ENCODE measurements at regions not wholly inside any gene's neighbourhood (a gene's known extent, or its start where the extent isn't known, plus 50 kb on each side); places are given as distances from the start of the nearest gene placed in this dataset.

DNA sequence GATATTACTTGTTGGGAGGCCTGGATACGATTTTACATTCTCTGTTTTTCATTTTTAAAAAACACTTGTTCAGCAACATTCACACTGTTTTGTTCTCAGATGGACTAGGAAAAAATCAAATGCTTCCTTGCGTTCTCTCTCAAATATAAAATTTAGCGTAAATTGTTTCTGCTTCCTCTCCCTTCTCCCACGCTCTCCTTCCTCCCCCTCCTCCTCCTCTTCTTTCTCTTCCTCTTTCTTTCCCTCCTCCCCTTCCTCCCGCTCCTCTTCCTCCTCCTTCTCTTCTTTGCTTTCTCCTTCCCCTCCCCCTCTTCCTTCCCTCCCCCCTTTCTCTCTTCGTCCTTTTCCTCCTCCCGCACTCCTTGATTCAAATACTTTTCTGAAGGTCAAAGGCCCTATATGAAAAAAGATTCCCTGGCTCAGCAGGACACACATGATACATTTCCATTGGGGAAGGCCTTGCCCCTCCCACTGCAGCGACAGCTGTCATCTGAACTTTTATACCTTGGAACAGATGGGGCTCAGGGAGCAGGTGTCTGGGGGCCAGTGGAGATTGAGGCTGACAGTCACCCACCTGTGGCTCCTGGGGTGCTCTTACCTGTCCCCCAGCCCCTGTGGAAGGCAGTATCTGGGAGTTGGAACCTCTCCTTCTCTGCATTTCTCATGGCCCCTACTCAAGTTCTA lies 99.4 kb upstream of the SDK2 start:
- Histone ChIP-seq H3K18ac (ENCODE audit: extremely low read depth, low read length) (no peak overlapping the region), H2AFZ (ENCODE audit: low read length) (no peak overlapping the region), H4K20me1 (replicated peaks in 1 of 2; ENCODE audit: control insufficient read depth in 1 of 2, insufficient read depth in 2 of 2, low read length in 2 of 2) (no peaks in the 10 kb centered on the region), H2BK12ac (ENCODE audit: low read depth, low read length) (no peak overlapping the region), H3K27ac (ENCODE audit: low read depth, low read length) (no peak overlapping the region), H3K4me1 (replicated peaks in 1 of 4; ENCODE audit: control insufficient read depth in 3 of 4, insufficient read depth in 4 of 4, low read length in 3 of 4) (peaks cover 0 to 3% (median 0%) of the 10 kb centered on the region in 4 experiments; a peak in 1 of 7 replicates), H3K27me3 (replicated peaks in 1 of 4; ENCODE audit: control insufficient read depth in 3 of 4, extremely low read depth in 1 of 4, insufficient read depth in 3 of 4, low read length in 3 of 4) (no peaks in the 10 kb centered on the region), H3K79me2 (ENCODE audit: control insufficient read depth in 1 of 2, insufficient read depth in 2 of 2, low read length in 2 of 2) (no peaks in the 10 kb centered on the region), H3K56ac (replicated peaks; ENCODE audit: insufficient read length, low read depth, low read length) (no peak overlapping the region), H2AK5ac (ENCODE audit: low read depth, low read length) (no peak overlapping the region), H3K23me2 (ENCODE audit: low read depth, low read length) (no peaks in the 10 kb centered on the region), H3K79me1 (ENCODE audit: low read depth, low read length) (no peaks in the 10 kb centered on the region), H2BK120ac (replicated peaks; ENCODE audit: low read depth, low read length) (no peak overlapping the region), H2BK5ac (ENCODE audit: low read depth, low read length) (no peak overlapping the region), H4K8ac (ENCODE audit: extremely low read depth, insufficient read depth, low read length) (no peak overlapping the region; the same call in 1 of the 2 replicates), H3K14ac (ENCODE audit: insufficient read length) (no peak overlapping the region), H3K9me3 (ENCODE audit: insufficient read depth in 2 of 2, low read depth in 1 of 2, low read length in 1 of 2) (no peaks in the 10 kb centered on the region; a peak in 1 of 4 replicates), H3K4me2 (ENCODE audit: insufficient read depth in 1 of 2, low read depth in 2 of 2, low read length in 2 of 2) (no peak overlapping the region), H4K5ac (ENCODE audit: insufficient read length, low read depth, low read length) (no peak overlapping the region), H4K91ac (replicated peaks; ENCODE audit: insufficient read length, low read length) (no peak overlapping the region), H3K4me3 (ENCODE audit: extremely low read depth in 1 of 4, insufficient read depth in 2 of 4, low read depth in 3 of 4, low read length in 4 of 4) (peak overlapping the region in 1 of 4 experiments; percentile 21; a peak in 1 of 8 replicates), H3K36me3 (ENCODE audit: control insufficient read depth in 2 of 4, insufficient read depth in 4 of 4, low read length in 3 of 4) (no peaks in the 10 kb centered on the region), H3K23ac (ENCODE audit: insufficient read length) (no peak overlapping the region), H2BK15ac (ENCODE audit: low read length) (no peak overlapping the region), H3K4ac (replicated peaks; ENCODE audit: insufficient read length, low read depth, low read length) (no peak overlapping the region), H3K9ac (replicated peaks in 1 of 4; ENCODE audit: extremely low read depth in 1 of 4, low read depth in 3 of 4, low read length in 3 of 4) (no peak overlapping the region), H2BK20ac (ENCODE audit: low read length) (no peak overlapping the region)
- CTCF ChIA-PET (ENCODE audit: partially characterized antibody): interaction anchor here (0.8 kb wide), 1 partner anchor 77 kb away, joined by 3 read pairs; no protein-coding TSS in a partner anchor
- no peak for FAIRE-seq
- DNase-seq (ENCODE audit: low read depth in 1 of 2, low spot score in 2 of 2): no peak
- 48% methylated on average over 5 of the region's 8 CpGs; no CpG with 5 or more reads in 1 of the 2 experiments for WGBS, 2 experiments (ENCODE audit: extremely low coverage in 1 of 2, insufficient coverage in 1 of 2, insufficient read length in 1 of 2, insufficient replicate concordance in 2 of 2, low coverage in 1 of 2, low lambda C conversion rate in 2 of 2, missing lambda C conversion rate in 1 of 2)
- POLR2A ChIA-PET (ENCODE audit: partially characterized antibody): no interaction called here
- no peak for TF ChIP-seq MAFK (IDR thresholded peaks at IDR 0.05; ENCODE audit: low read depth, low read length)
- no peak for TF ChIP-seq POLR2A (IDR thresholded peaks at IDR 0.05; ENCODE audit: control extremely low read depth in 1 of 2, low read depth in 2 of 2, low read length in 2 of 2)
- TF ChIP-seq SP2 (IDR thresholded peaks at IDR 0.05; ENCODE audit: low read length): no peak
- TF ChIP-seq CHD1 (IDR thresholded peaks at IDR 0.05; ENCODE audit: low read depth, low read length): no peak
- TF ChIP-seq KDM4A (IDR thresholded peaks at IDR 0.05; ENCODE audit: low read depth, low read length, severe bottlenecking): no peak
- no peak for TF ChIP-seq TBP (IDR thresholded peaks at IDR 0.05; ENCODE audit: low read depth, low read length)
- no peak for TF ChIP-seq GTF2F1 (IDR thresholded peaks at IDR 0.05; ENCODE audit: borderline replicate concordance, low read depth, low read length)
- TF ChIP-seq SIX5 (IDR thresholded peaks at IDR 0.05; ENCODE audit: low read depth, low read length): no peak
- TF ChIP-seq EGR1 (IDR thresholded peaks at IDR 0.05; ENCODE audit: borderline replicate concordance, low read depth, low read length): no peak
- no peak for TF ChIP-seq ASH2L (IDR thresholded peaks at IDR 0.05; ENCODE audit: low read length)
- TF ChIP-seq ATF2 (IDR thresholded peaks at IDR 0.05; ENCODE audit: low read length): no peak
